HK-2 (cell line): ENCODE measurements at regions not wholly inside any gene's neighbourhood (a gene's known extent, or its start where the extent isn't known, plus 50 kb on each side); places are given as distances from the start of the nearest gene placed in this dataset.

Source experiments
- DNase-seq: peaks from one replicate; pipeline ENCODE4 v3.0.0-alpha.2; 2018; ENCODE audit not compliant: unreplicated experiment

DNA sequence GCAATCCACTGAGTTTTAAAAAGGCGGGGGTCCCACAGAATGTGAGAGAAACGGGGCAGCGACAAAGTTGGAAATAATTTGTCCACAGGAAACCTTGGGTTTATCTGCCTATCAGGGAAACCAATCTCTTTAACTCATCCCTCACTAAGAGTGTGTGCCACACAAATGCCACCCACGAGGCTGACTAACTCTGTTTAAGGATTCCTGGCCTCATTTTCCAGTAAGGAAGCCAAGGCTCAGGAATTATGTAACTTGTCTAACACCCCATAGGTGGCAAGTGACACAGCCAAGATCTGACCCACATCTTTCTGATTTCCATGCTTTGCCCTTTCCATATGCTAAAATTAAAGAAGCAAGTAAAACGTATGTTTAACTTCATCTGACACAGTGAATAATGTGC is 263.2 kb downstream of the CNTN3 start:
- no peak for DNase-seq

DNA sequence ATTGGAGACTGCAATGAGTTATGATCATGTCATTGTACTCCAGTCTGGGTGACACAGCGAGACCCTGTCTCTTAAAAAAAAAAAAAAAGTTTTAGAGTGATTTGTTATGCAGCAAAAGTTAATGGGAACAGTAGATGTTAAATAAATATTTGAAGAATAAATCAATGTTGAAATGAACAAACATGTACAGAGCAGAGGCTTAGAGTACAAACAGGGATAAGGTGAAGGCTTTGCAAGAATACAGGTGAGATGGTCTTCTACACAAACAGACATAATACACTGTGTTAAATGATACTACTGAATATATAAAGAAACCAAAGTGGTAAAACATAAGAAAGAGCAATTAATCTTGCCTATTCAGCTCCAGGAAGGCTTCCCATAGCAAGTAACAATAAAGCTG is 265.4 kb downstream of the CNTN3 start:
- no peak for DNase-seq

DNA sequence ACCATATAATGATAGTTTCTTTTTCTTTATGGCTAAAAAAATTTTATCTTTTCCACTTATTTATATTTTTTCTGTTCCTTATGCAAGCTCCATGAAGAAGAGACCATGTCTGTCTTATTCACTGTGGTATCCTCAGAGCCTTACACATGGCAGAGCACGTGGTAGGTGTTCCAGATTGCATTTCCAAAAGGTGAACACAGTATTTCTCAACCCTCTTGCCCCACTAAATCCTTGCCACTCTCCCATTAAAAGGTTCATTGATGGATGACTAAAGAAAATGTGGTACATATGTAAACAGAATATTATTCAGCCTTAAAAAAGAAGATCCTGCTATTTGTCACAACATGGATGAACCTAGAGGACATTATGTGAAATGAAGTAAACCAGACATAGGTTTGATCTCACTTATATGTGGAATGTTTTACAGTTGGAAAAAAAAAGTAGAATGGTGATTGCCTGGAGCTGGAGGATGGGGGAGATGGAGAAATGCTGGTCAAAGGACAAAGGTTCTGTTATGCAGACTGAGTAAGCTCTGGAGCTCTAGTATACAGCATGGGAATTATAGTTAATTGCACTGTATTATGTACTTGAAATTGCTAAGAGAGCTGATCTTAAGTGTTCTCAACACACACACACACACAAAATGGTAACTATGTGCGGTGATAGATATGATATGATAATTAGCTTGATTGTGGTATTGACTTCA is 266.7 kb downstream of the CNTN3 start:
- DNase-seq, result no peak

DNA sequence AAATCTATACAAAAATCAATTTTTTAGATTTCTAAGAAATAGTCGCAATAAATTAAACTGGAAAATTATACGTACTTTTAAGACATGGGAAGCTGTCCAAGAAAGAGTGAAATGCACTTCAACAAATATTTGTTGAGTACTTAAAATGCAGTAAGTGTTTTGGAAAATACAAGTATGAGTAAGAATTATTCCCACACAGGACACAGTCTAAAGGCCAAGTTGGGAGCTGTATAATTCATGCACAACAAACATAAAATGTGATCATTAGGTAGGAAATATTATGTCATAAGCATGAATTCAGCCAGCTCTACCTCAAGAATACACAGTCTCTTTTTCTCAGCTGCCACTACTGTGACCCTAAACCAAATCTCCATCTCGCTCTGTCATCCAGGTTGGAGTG is 267.6 kb downstream of the CNTN3 start:
- DNase-seq, result no peak

GRCh38 chr3:74345701-74346100 is 268.8 kb downstream of the CNTN3 start:
- no peak for DNase-seq

GRCh38 chr3:74344865-74345440 is 269.5 kb downstream of the CNTN3 start:
- no peak for DNase-seq

DNA sequence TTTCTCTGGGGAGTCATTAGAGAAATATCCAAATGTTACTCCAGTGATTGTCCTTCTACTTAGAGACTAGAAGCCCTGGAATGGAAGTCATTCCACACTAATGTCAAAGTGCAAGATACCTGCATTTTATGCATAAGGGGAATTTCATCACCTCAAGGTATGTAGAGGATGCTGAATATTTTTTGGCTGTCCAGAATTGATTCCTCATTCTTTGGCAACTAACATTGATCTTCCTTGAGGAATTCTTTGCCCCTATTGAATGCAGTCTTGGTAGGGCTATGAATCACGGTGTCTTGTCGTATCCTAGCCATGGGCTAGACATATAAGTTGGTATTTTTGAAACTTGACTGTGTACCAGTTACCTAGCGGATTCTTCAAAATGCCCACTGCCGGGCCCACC is 271.1 kb downstream of the CNTN3 start:
- DNase-seq, result no peak

GRCh38 chr3:74338998-74339397 is 275.5 kb downstream of the CNTN3 start:
- DNase-seq, result no peak

GRCh38 chr3:74332165-74332564 is 282.3 kb downstream of the CNTN3 start:
- DNase-seq, result no peak

- DNase-seq, result no peak
Observed at GRCh38 chr3:74331711-74332110, 282.7 kb downstream of the CNTN3 start.

GRCh38 chr3:74329096-74329495 is 285.4 kb downstream of the CNTN3 start:
- no peak for DNase-seq

DNA sequence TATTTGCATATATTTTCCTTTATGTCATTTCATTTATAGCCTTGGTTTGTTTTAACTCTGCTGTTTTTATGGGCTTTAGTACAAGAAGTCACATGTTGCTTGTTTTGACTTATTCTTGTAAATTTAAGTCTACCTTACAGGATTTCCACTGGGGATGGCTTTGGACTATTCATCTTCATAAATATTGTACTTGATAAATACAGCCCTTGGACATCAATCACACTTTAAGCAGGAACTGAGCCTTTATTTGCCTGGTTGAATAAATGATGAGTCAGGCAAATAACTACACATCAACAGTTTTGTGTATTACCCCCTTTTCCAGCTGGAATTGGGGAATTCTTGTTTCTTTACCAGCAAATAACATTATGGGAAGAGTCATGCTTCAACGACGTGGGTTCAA is 286.0 kb downstream of the CNTN3 start:
- no peak for DNase-seq

- no peak for DNase-seq
Observed at GRCh38 chr3:74315291-74315690, 299.2 kb downstream of the CNTN3 start.

DNA sequence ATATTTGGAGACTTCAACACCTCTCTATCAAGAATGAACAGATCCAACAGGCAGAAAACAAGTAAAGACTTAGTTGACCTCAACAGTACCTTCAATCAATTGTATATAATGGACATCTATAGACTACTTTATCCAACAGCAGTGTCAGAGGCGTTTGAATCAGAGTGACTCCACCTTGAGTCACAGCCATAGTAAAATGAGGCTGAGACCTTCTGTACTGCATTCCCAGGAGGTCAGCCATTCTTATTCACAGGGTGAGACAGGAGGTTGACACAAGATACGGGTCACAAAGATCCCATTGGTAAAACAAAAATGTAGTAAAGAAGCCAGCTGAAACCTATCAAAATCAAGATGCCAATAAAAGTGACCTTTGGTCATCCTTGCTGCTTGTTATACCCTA is 299.8 kb downstream of the CNTN3 start:
- no peak for DNase-seq

DNA sequence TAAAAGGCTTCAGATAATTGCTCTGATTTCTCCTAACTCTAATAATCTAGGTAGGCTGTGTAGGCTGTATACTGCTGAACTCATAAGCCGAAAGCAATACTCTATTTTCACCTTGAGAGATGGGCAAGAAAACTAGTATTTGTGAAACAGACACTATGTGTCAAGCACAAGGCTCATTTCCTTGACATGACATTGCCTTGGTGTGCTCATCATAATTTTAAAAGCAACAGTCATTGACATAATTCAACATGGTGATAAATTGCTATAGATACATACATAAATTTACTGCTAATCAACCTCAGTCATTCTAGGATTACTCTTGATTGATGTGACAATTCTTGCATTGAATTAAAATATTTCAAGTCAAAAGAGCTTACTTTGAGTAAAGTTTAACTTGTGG is 304.7 kb downstream of the CNTN3 start:
- DNase-seq, result no peak

DNA sequence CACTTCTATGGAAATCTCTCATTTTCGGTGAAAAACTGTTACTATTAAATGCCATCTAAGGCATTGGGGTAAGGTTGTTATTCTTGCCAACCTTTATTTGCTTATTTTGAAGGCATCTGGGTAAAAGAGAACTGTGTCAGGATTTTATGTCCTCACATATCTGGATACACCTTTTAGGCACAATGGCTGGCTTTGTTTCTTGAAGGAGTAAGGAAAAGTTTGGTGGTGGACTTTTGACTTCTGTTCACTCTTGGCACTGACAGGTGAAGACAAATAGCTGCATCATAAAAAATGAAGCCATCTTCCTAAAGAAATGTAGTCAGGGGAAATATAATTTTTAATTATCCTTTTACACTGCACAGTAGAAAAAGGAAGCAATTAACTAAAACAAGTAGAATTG is 310.0 kb downstream of the CNTN3 start:
- DNase-seq, result no peak

GRCh38 chr3:74303711-74304110 is 310.7 kb downstream of the CNTN3 start:
- no peak for DNase-seq

DNA sequence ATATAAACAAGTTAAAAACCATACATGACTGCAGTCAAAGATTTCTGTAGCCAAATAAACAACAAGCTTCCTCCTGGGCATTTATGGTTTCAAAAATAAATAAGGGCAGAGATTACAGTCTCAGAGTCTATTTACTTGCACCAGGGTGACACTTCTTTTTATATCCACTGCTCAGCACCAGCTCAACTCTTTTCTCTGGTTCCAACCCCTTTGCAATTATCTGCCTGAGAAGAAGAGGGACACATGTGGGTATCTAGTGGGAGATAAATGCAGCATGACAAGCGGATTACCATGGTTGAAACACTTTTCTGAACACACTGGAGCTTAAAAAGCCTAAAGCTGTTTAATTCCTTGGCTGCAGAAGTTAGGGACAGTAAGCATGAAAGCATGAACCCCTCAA is 311.5 kb downstream of the CNTN3 start:
- DNase-seq, result no peak

- DNase-seq, result no peak
Observed at GRCh38 chr3:74302281-74302680, 312.2 kb downstream of the CNTN3 start.

- DNase-seq, result no peak
Observed at GRCh38 chr3:74301056-74301455, 313.4 kb downstream of the CNTN3 start.

DNA sequence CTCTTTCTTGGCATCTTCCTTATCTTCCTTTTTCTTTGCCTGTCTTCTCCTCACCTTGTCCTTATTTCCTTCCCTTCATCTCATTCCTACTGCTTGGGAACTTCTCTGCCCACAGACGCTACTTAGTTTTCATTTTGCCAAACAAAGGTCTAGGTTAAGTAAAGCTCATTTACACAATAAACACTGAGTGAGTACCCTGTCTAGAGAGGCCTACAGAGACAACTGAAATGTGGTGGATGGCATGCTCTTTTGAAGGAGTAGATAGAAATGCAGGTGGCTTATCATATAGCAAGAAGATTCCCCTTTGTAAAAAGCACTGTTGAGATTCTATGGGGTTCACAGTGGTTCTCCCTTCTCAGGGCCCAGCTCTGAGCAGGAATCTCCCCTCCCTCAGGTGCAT is 319.0 kb downstream of the CNTN3 start:
- no peak for DNase-seq

GRCh38 chr3:74288761-74289160 is 325.7 kb downstream of the CNTN3 start:
- no peak for DNase-seq

DNA sequence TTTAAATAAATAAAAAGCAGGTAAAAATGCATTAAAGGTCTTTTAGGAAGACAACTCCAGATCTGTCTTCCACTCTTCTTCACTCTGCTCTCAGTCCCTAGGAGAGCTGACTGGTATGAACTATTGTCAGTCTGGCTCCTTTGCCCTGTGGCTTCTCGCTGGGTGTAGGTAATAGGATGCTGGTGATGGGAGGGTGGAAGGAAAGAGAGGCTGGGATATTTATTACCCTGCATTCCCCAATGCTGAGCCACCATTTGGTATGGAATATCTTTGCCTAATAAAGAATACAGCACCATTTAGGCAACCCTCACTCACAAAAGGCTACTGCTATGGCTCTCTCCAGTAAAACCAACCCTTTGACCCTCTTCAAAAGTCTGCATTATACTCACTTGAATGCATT is 326.9 kb downstream of the CNTN3 start:
- DNase-seq, result no peak

DNA sequence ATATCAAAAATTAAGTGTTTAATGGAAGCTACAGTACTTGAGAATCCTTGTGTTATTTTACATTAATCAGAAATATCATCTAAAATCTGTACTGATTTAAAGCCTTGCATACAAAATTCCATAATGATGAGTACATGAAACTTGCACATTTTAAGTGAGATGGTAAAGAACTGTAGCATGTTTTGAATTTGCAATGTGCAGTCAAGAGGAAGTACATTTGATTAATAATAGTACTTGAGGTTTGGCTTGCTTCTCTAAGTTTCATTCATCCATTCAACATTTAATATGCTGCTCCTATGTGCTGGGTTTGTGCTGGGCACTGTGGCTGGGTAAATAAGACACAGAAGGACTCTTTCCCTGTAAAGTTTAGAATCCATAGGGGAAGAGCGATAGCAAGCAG is 332.3 kb downstream of the CNTN3 start:
- no peak for DNase-seq
